Nephron progenitor cell (in vitro differentiated cells): ENCODE measurements at regions not wholly inside any gene's neighbourhood (a gene's known extent, or its start where the extent isn't known, plus 50 kb on each side); places are given as distances from the start of the nearest gene placed in this dataset.

ENCODE experiments used
- DNase-seq: peaks from one replicate; pipeline ENCODE4 v3.0.0; 2021
- H3K27ac Mint-ChIP-seq: 2 replicates; pipeline ENCODE4 v1.8.0; 2021; ENCODE audit warnings: mild to moderate bottlenecking, moderate library complexity, mixed read lengths
- H3K27me3 Mint-ChIP-seq: 2 replicates; pipeline ENCODE4 v1.8.0; 2021; ENCODE audit warnings: mild to moderate bottlenecking, low read depth, mixed read lengths; ENCODE audit not compliant: poor library complexity
- H3K36me3 Mint-ChIP-seq: 2 replicates; pipeline ENCODE4 v1.8.0; 2021; ENCODE audit warnings: low read depth, mixed read lengths
- H3K4me1 Mint-ChIP-seq: 2 replicates; pipeline ENCODE4 v1.8.0; 2021; ENCODE audit warnings: mixed read lengths
- H3K4me3 Mint-ChIP-seq: 2 replicates; pipeline ENCODE4 v1.8.0; 2021; ENCODE audit warnings: mild to moderate bottlenecking, moderate library complexity, mixed read lengths
- H3K9me3 Mint-ChIP-seq: 2 replicates; pipeline ENCODE4 v1.8.0; 2021; ENCODE audit warnings: mild to moderate bottlenecking, moderate library complexity, mixed read lengths
- CTCF ChIP-seq: fragments of 200-600 bp; sonication (generic); IDR thresholded peaks from 2 replicates; pipeline ENCODE4 v1.5.0; 2021; ENCODE audit warnings: antibody characterized with exemption

GRCh38 chr1:232249861-232250777 is 379.8 kb downstream of the SIPA1L2 start:
- TF ChIP-seq CTCF = no peak
- Mint-ChIP-seq H3K27ac (no peak overlapping the region), H3K27me3 (peaks cover 7% of the 10 kb centered on the region), H3K4me3 (peak overlapping the region; percentile 13), H3K36me3 (peaks cover 7% of the 10 kb centered on the region), H3K9me3 (peaks cover 18% of the 10 kb centered on the region), H3K4me1 (peaks cover 26% of the 10 kb centered on the region)
- no peak for DNase-seq

- peaks cover 14% of the 10 kb centered on the region for H3K9me3 Mint-ChIP-seq
- H3K4me3 Mint-ChIP-seq = no peak overlapping the region
- H3K27me3 Mint-ChIP-seq = peaks cover 7% of the 10 kb centered on the region
- peaks cover 26% of the 10 kb centered on the region for H3K4me1 Mint-ChIP-seq
- DNase-seq = no peak
- no peak overlapping the region for H3K27ac Mint-ChIP-seq
- TF ChIP-seq CTCF = no peak
- peaks cover 7% of the 10 kb centered on the region for H3K36me3 Mint-ChIP-seq
Observed at GRCh38 chr1:232249339-232249738, 380.6 kb downstream of the SIPA1L2 start.

- Mint-ChIP-seq H3K9me3 (peaks cover 11% of the 10 kb centered on the region), H3K4me1 (peaks cover 26% of the 10 kb centered on the region), H3K36me3 (peaks cover 7% of the 10 kb centered on the region), H3K4me3 (no peak overlapping the region), H3K27me3 (peaks cover 7% of the 10 kb centered on the region), H3K27ac (no peak overlapping the region)
- DNase-seq = no peak
- no peak for TF ChIP-seq CTCF
Observed at GRCh38 chr1:232248276-232248820, 381.6 kb downstream of the SIPA1L2 start.

GRCh38 chr1:232247669-232248068 is 382.3 kb downstream of the SIPA1L2 start:
- peaks cover 7% of the 10 kb centered on the region for H3K27me3 Mint-ChIP-seq

GRCh38 chr1:232244426-232244825 is 385.5 kb downstream of the SIPA1L2 start:
- no peak overlapping the region for H3K4me3 Mint-ChIP-seq

More at GRCh38 chr1:232247669-232248068, 382.3 kb downstream of the SIPA1L2 start:
- peaks cover 1% of the 10 kb centered on the region for H3K36me3 Mint-ChIP-seq
- peaks cover 23% of the 10 kb centered on the region for H3K4me1 Mint-ChIP-seq
- H3K9me3 Mint-ChIP-seq = peaks cover 5% of the 10 kb centered on the region
- no peak for DNase-seq
- no peak overlapping the region for H3K4me3 Mint-ChIP-seq
- no peak for TF ChIP-seq CTCF
- no peak overlapping the region for H3K27ac Mint-ChIP-seq

More at GRCh38 chr1:232244426-232244825, 385.5 kb downstream of the SIPA1L2 start:
- H3K27me3 Mint-ChIP-seq = peaks cover 7% of the 10 kb centered on the region
- DNase-seq = no peak
- H3K9me3 Mint-ChIP-seq = peaks cover 20% of the 10 kb centered on the region
- TF ChIP-seq CTCF = no peak
- H3K36me3 Mint-ChIP-seq = peaks cover 8% of the 10 kb centered on the region
- peaks cover 27% of the 10 kb centered on the region for H3K4me1 Mint-ChIP-seq
- no peak overlapping the region for H3K27ac Mint-ChIP-seq
